SK-N-SH (cell line): ENCODE measurements at regions not wholly inside any gene's neighbourhood (a gene's known extent, or its start where the extent isn't known, plus 50 kb on each side); places are given as distances from the start of the nearest gene placed in this dataset.

ENCODE experiments used
- CTCF ChIA-PET: fragments of 300-600, 350-600 bp; formaldehyde crosslinking; extraction: SDS; loops from one replicate; lab custom pipeline; 2021; lab: Yijun Ruan, JAX
- POLR2A ChIA-PET: fragments of 350-600 bp; sonication (Branson Sonifier 250); formaldehyde crosslinking; extraction: SDS; loops from one replicate; lab custom pipeline; 2020; ENCODE audit warnings: antibody characterized with exemption, inconsistent platforms; lab: Yijun Ruan, JAX
- DNase-seq: peaks from one replicate; pipeline ENCODE4 v3.0.0; 2012
- H2AFZ ChIP-seq: fragments of 200-600 bp; sonication (generic); 2 replicates; pipeline ENCODE4 v1.8.1; 2016; ENCODE audit warnings: antibody characterized with exemption, mild to moderate bottlenecking, low read depth
- H3F3A ChIP-seq: fragments of 200-600 bp; sonication (generic); replicated peaks from 2 replicates; pipeline ENCODE3; 2016; ENCODE audit warnings: antibody characterized with exemption, mild to moderate bottlenecking; ENCODE audit not compliant: insufficient read depth
- H3K27ac ChIP-seq, 2 experiments: fragments of 200-500 bp in 1 of 2; fragments of 200-600 bp in 1 of 2; sonication (Bioruptor generic) in 1 of 2; sonication (generic), shearing (Covaris generic) in 1 of 2; 2 replicates each; pipeline versions ENCODE4 v1.5.1 to v1.6.1; 2014 to 2016; ENCODE audit warnings: low read depth in 2 of 2, inconsistent platforms in 1 of 2, low read length in 1 of 2, mild to moderate bottlenecking in 1 of 2, mixed read lengths in 1 of 2
- H3K27me3 ChIP-seq: fragments of 200-600 bp; sonication (generic), shearing (Covaris generic); 2 replicates; pipeline ENCODE4 v1.6.1; 2016; ENCODE audit warnings: mixed run types; ENCODE audit not compliant: insufficient read depth
- H3K36me3 ChIP-seq, 2 experiments: fragments of 200-500 bp in 1 of 2; fragments of 200-600 bp in 1 of 2; sonication (Bioruptor generic) in 1 of 2; sonication (generic) in 1 of 2; replicated peaks in 1 of 2; 2 replicates each; pipeline versions ENCODE3 to v1.5.1; 2014 to 2016; ENCODE audit warnings: low read length in 1 of 2, mild to moderate bottlenecking in 1 of 2; ENCODE audit not compliant: insufficient read depth in 2 of 2, control insufficient read depth in 1 of 2
- H3K4me1 ChIP-seq, 2 experiments: fragments of 200-500 bp in 1 of 2; fragments of 200-600 bp in 1 of 2; sonication (Bioruptor generic) in 1 of 2; sonication (generic), shearing (Covaris generic) in 1 of 2; 2 replicates each; pipeline versions ENCODE4 v1.5.1 to v1.6.1; 2014 to 2016; ENCODE audit warnings: low read depth in 1 of 2, low read length in 1 of 2, mixed run types in 1 of 2; ENCODE audit not compliant: insufficient read depth in 2 of 2, control insufficient read depth in 1 of 2
- H3K4me2 ChIP-seq: fragments of 200-600 bp; sonication (generic), shearing (Covaris generic); 2 replicates; pipeline ENCODE4 v1.6.1; 2017; ENCODE audit warnings: mixed run types
- H3K4me3 ChIP-seq, 2 experiments: fragments of 200-500 bp in 1 of 2; fragments of 200-600 bp in 1 of 2; sonication (Bioruptor generic) in 1 of 2; sonication (generic), shearing (Covaris generic) in 1 of 2; 2 replicates each; pipeline versions ENCODE4 v1.5.1 to v1.8.1; 2014 to 2016; ENCODE audit warnings: low read depth in 2 of 2, inconsistent platforms in 1 of 2, low read length in 1 of 2, mild to moderate bottlenecking in 1 of 2, mixed read lengths in 1 of 2, moderate library complexity in 1 of 2
- H3K79me2 ChIP-seq: fragments of 200-600 bp; sonication (generic); 2 replicates; pipeline ENCODE4 v1.8.1; 2017; ENCODE audit warnings: mild to moderate bottlenecking; ENCODE audit not compliant: insufficient read depth
- H3K9ac ChIP-seq: fragments of 200-600 bp; sonication (generic); 2 replicates; pipeline ENCODE4 v1.6.1; 2017; ENCODE audit warnings: mixed run types
- H3K9me2 ChIP-seq: fragments of 200-600 bp; sonication (generic); 2 replicates; pipeline ENCODE4 v1.6.1; 2017; ENCODE audit warnings: mixed run types
- H3K9me3 ChIP-seq: fragments of 200-600 bp; sonication (generic); 2 replicates; pipeline ENCODE4 v1.6.1; 2017; ENCODE audit warnings: mixed run types, mild to moderate bottlenecking, moderate library complexity
- H4K20me1 ChIP-seq: fragments of 200-600 bp; sonication (generic); 2 replicates; pipeline ENCODE4 v1.6.1; 2017; ENCODE audit warnings: mild to moderate bottlenecking, mixed run types; ENCODE audit not compliant: insufficient read depth
- CHD2 ChIP-seq: fragments of 150-350 bp; IDR thresholded peaks from 2 replicates; pipeline ENCODE4 v1.6.1; 2018; ENCODE audit warnings: low read length; ENCODE audit not compliant: partially characterized antibody
- CTCF ChIP-seq: fragments of 200-600 bp; sonication (generic); IDR thresholded peaks from 2 replicates; pipeline ENCODE4 v1.6.1; 2017; ENCODE audit warnings: antibody characterized with exemption, mild to moderate bottlenecking, moderate library complexity
- FOXM1 ChIP-seq: IDR thresholded peaks from 2 replicates; pipeline ENCODE4 v1.4.0; 2012; ENCODE audit warnings: low read depth, mild to moderate bottlenecking
- MAX ChIP-seq: IDR thresholded peaks from 2 replicates; pipeline ENCODE4 v1.4.0; 2012; ENCODE audit warnings: low read depth
- MXI1 ChIP-seq: IDR thresholded peaks from 2 replicates; pipeline ENCODE4 v1.6.1; 2012; ENCODE audit warnings: mild to moderate bottlenecking, low read depth, low read length, improper control_type of control experiment
- RAD21 ChIP-seq: IDR thresholded peaks from 2 replicates; pipeline ENCODE4 v1.6.1; 2012; ENCODE audit warnings: mild to moderate bottlenecking, low read length
- RCOR1 ChIP-seq: fragments of 150-350 bp; IDR thresholded peaks from 2 replicates; pipeline ENCODE4 v1.6.1; 2017; ENCODE audit warnings: antibody characterized with exemption, low read length
- REST ChIP-seq: IDR thresholded peaks from 2 replicates; pipeline ENCODE4 v1.6.1; 2012; ENCODE audit warnings: mild to moderate bottlenecking, low read depth, low read length, moderate library complexity
- SMC3 ChIP-seq: IDR thresholded peaks from 2 replicates; pipeline ENCODE4 v1.6.1; 2012; ENCODE audit warnings: low read depth, low read length, improper control_type of control experiment
- YY1 ChIP-seq: IDR thresholded peaks from 2 replicates; pipeline ENCODE4 v1.4.0; 2012; ENCODE audit warnings: low read depth, mild to moderate bottlenecking
- WGBS: methylation state at CpG from one replicate; pipeline ENCODE4 v1.1.6; 2017; ENCODE audit warnings: low lambda C conversion rate; 5-methylcytosine and 5-hydroxymethylcytosine counted together

GRCh38 chr10:107545717-107546116 lies 381.2 kb upstream of the SORCS1 start:
- peak overlapping the region; percentile 68 for H3K4me2 ChIP-seq
- POLR2A ChIA-PET: no interaction called here

More at GRCh38 chr10:107545717-107546116, 381.2 kb upstream of the SORCS1 start:
- Histone ChIP-seq H3K9ac (peak overlapping the region; percentile 43; the same call in 1 of the 2 replicates), H3K9me2 (no peaks in the 10 kb centered on the region), H3F3A (peaks cover 13% of the 10 kb centered on the region)
- TF ChIP-seq MXI1 (no peak), YY1 (no peak), RAD21 (no peak), RCOR1 (no peak), MAX (no peak), CTCF (no peak), CHD2 (no peak), FOXM1 (no peak), REST (no peak), SMC3 (no peak)
- TF ChIP-seq, all 33 proteins: peak for 0
- H4K20me1 ChIP-seq: no peaks in the 10 kb centered on the region
- peak overlapping the region; percentile 79 to 81 for H3K27ac ChIP-seq
- H3K36me3 ChIP-seq: no peaks in the 10 kb centered on the region
- H3K4me3 ChIP-seq: peak overlapping the region; percentile 12 to 20; a peak in 2 of 4 replicates
- H2AFZ ChIP-seq: 0 out of 2 replicates have a peak overlapping the region, but pooled peaks have one; percentile 50
- peaks cover 0 to 16% of the 10 kb centered on the region in 2 experiments; a peak in 2 of 4 replicates for H3K4me1 ChIP-seq
- WGBS: 65% methylated on average over 11 of the region's 18 CpGs
- CTCF ChIA-PET: interaction anchor here (0.8 to 1.7 kb wide), 4 partner anchors 12 to 376 kb away, joined by 3 to 4 read pairs (median 4); no protein-coding TSS in a partner anchor
- H3K9me3 ChIP-seq: no peaks in the 10 kb centered on the region
- DNase-seq: peak; percentile 46
- H3K79me2 ChIP-seq: no peaks in the 10 kb centered on the region
- H3K27me3 ChIP-seq: no peaks in the 10 kb centered on the region
